H1 (cell line): ENCODE measurements at regions not wholly inside any gene's neighbourhood (a gene's known extent, or its start where the extent isn't known, plus 50 kb on each side); places are given as distances from the start of the nearest gene placed in this dataset.
A peak's percentile ranks its signal among the peaks of the same experiment; 100 is the strongest.

ENCODE experiments used
- CTCF ChIA-PET: fragments of 300-600 bp; sonication (Branson Sonifier 250); formaldehyde crosslinking; loops from one replicate; lab custom pipeline; 2021; ENCODE audit not compliant: partially characterized antibody; lab: Charles Lee
- POLR2A ChIA-PET: fragments of 300-600 bp; sonication (Branson Sonifier 250); formaldehyde crosslinking; loops from one replicate; lab custom pipeline; 2021; ENCODE audit warnings: inconsistent platforms; ENCODE audit not compliant: partially characterized antibody; lab: Charles Lee
- DNase-seq, 2 experiments: peaks; one replicate each; pipeline versions ENCODE4 v3.0.0 to v3.0.0-alpha.2; 2010 to 2022; ENCODE audit warnings: low spot score in 2 of 2, low read depth in 1 of 2, mixed read lengths in 1 of 2
- FAIRE-seq: peaks from 2 replicates; lab custom pipeline; 2011; peaks lifted over from hg19 to GRCh38; lab: Jason Lieb, UNC
- H2AFZ ChIP-seq: 2 replicates; pipeline ENCODE4 v1.8.1; 2012; ENCODE audit warnings: low read length, inconsistent platforms
- H2AK5ac ChIP-seq: 2 replicates; pipeline ENCODE4 v1.6.1; 2013; ENCODE audit warnings: low read depth, low read length
- H2BK120ac ChIP-seq: replicated peaks from 2 replicates; pipeline ENCODE3; 2013; ENCODE audit warnings: low read depth, low read length, inconsistent platforms
- H2BK12ac ChIP-seq: 2 replicates; pipeline ENCODE4 v1.6.1; 2013; ENCODE audit warnings: low read depth, low read length
- H2BK15ac ChIP-seq: 2 replicates; pipeline ENCODE4 v1.6.1; 2013; ENCODE audit warnings: low read length
- H2BK20ac ChIP-seq: 2 replicates; pipeline ENCODE4 v1.6.1; 2013; ENCODE audit warnings: low read length
- H2BK5ac ChIP-seq: 2 replicates; pipeline ENCODE4 v1.6.1; 2013; ENCODE audit warnings: low read depth, low read length
- H3K14ac ChIP-seq: 2 replicates; pipeline ENCODE4 v1.6.1; 2013; ENCODE audit warnings: inconsistent platforms; ENCODE audit not compliant: insufficient read length
- H3K18ac ChIP-seq: 2 replicates; pipeline ENCODE4 v1.6.1; 2013; ENCODE audit warnings: low read length; ENCODE audit errors: extremely low read depth
- H3K23ac ChIP-seq: 2 replicates; pipeline ENCODE4 v1.6.1; 2013; ENCODE audit warnings: inconsistent platforms; ENCODE audit not compliant: insufficient read length
- H3K23me2 ChIP-seq: 2 replicates; pipeline ENCODE4 v1.6.1; 2013; ENCODE audit warnings: low read depth, low read length
- H3K27ac ChIP-seq: 2 replicates; pipeline ENCODE4 v1.6.1; 2011; ENCODE audit warnings: low read depth, low read length, inconsistent platforms
- H3K27me3 ChIP-seq, 4 experiments: replicated peaks in 1 of 4; 1 replicate in 1 of 4; 2 replicates in 3 of 4; pipeline versions ENCODE4 v1.6.1 to v1.8.1; 2011 to 2013; ENCODE audit warnings: low read length in 3 of 4, mild to moderate bottlenecking in 3 of 4, inconsistent platforms in 2 of 4, mixed read lengths in 2 of 4, moderate library complexity in 1 of 4; ENCODE audit not compliant: control insufficient read depth in 3 of 4, insufficient read depth in 3 of 4; ENCODE audit errors: extremely low read depth in 1 of 4
- H3K36me3 ChIP-seq, 4 experiments: 2 replicates each; pipeline versions ENCODE4 v1.6.1 to v1.8.1; 2011 to 2013; ENCODE audit warnings: mild to moderate bottlenecking in 4 of 4, low read length in 3 of 4, moderate library complexity in 2 of 4, control low read depth in 1 of 4, inconsistent platforms in 1 of 4; ENCODE audit not compliant: insufficient read depth in 4 of 4, control insufficient read depth in 2 of 4
- H3K4ac ChIP-seq: replicated peaks from 2 replicates; pipeline ENCODE3; 2013; ENCODE audit warnings: low read length, low read depth, mixed read lengths, inconsistent platforms; ENCODE audit not compliant: insufficient read length
- H3K4me1 ChIP-seq, 4 experiments: replicated peaks in 1 of 4; 1 replicate in 1 of 4; 2 replicates in 3 of 4; pipeline versions ENCODE4 v1.6.1 to v1.8.1; 2011 to 2013; ENCODE audit warnings: low read length in 3 of 4, inconsistent platforms in 2 of 4, mixed read lengths in 1 of 4; ENCODE audit not compliant: insufficient read depth in 4 of 4, control insufficient read depth in 3 of 4
- H3K4me2 ChIP-seq, 2 experiments: 2 replicates each; pipeline versions ENCODE4 v1.6.1 to v1.8.1; 2011 to 2013; ENCODE audit warnings: low read depth in 2 of 2, low read length in 2 of 2, control low read depth in 1 of 2, inconsistent platforms in 1 of 2, mild to moderate bottlenecking in 1 of 2; ENCODE audit not compliant: insufficient read depth in 1 of 2
- H3K4me3 ChIP-seq, 4 experiments: fragments of 200-600, 300-600 bp in 1 of 4; sonication (generic), shearing (Covaris generic), sonication (Bioruptor Twin) in 1 of 4; 2 replicates each; pipeline versions ENCODE4 v1.5.1 to v1.8.1; 2011 to 2016; ENCODE audit warnings: low read length in 4 of 4, low read depth in 3 of 4, control low read depth in 2 of 4, inconsistent platforms in 2 of 4, mild to moderate bottlenecking in 2 of 4, mixed read lengths in 1 of 4, moderate library complexity in 1 of 4; ENCODE audit not compliant: insufficient read depth in 2 of 4; ENCODE audit errors: extremely low read depth in 1 of 4
- H3K56ac ChIP-seq: replicated peaks from 2 replicates; pipeline ENCODE3; 2013; ENCODE audit warnings: low read depth, mild to moderate bottlenecking, mixed read lengths, low read length, inconsistent platforms; ENCODE audit not compliant: insufficient read length
- H3K79me1 ChIP-seq: 2 replicates; pipeline ENCODE4 v1.6.1; 2013; ENCODE audit warnings: low read depth, low read length, control low read depth
- H3K79me2 ChIP-seq, 2 experiments: 2 replicates each; pipeline versions ENCODE4 v1.6.1 to v1.8.1; 2012 to 2013; ENCODE audit warnings: low read length in 2 of 2, mild to moderate bottlenecking in 2 of 2, inconsistent platforms in 1 of 2; ENCODE audit not compliant: insufficient read depth in 2 of 2, control insufficient read depth in 1 of 2
- H3K9ac ChIP-seq, 4 experiments: replicated peaks in 1 of 4; 1 replicate in 1 of 4; 2 replicates in 3 of 4; pipeline versions ENCODE4 v1.6.1 to v1.8.1; 2011 to 2013; ENCODE audit warnings: low read depth in 3 of 4, low read length in 3 of 4, control low read depth in 2 of 4, mild to moderate bottlenecking in 2 of 4, moderate library complexity in 2 of 4, inconsistent platforms in 1 of 4; ENCODE audit errors: extremely low read depth in 1 of 4
- H3K9me3 ChIP-seq, 2 experiments: 2 replicates each; pipeline versions ENCODE4 v1.6.1 to v1.8.1; 2012 to 2013; ENCODE audit warnings: mild to moderate bottlenecking in 2 of 2, moderate library complexity in 2 of 2, control low read depth in 1 of 2, inconsistent platforms in 1 of 2, low read depth in 1 of 2, low read length in 1 of 2, mixed read lengths in 1 of 2; ENCODE audit not compliant: insufficient read depth in 2 of 2
- H4K20me1 ChIP-seq, 2 experiments: replicated peaks in 1 of 2; 2 replicates each; pipeline versions ENCODE3 to v1.8.1; 2011 to 2013; ENCODE audit warnings: inconsistent platforms in 2 of 2, low read length in 2 of 2, mild to moderate bottlenecking in 1 of 2; ENCODE audit not compliant: insufficient read depth in 2 of 2, control insufficient read depth in 1 of 2
- H4K5ac ChIP-seq: 2 replicates; pipeline ENCODE4 v1.6.1; 2013; ENCODE audit warnings: low read length, low read depth, mixed read lengths, inconsistent platforms; ENCODE audit not compliant: insufficient read length
- H4K8ac ChIP-seq: 2 replicates; pipeline ENCODE4 v1.8.0; 2013; ENCODE audit warnings: mild to moderate bottlenecking, moderate library complexity, low read length, inconsistent platforms; ENCODE audit not compliant: insufficient read depth; ENCODE audit errors: extremely low read depth
- H4K91ac ChIP-seq: replicated peaks from 2 replicates; pipeline ENCODE3; 2013; ENCODE audit warnings: low read length, mixed read lengths, inconsistent platforms; ENCODE audit not compliant: insufficient read length
- BCL11A ChIP-seq, 2 experiments: IDR thresholded peaks; one replicate each; pipeline ENCODE4 v1.6.1; 2011; ENCODE audit warnings: low read depth in 2 of 2, low read length in 2 of 2, mild to moderate bottlenecking in 2 of 2
- CTCF ChIP-seq, 3 experiments: IDR thresholded peaks; 1 replicate in 2 of 3; 2 replicates in 1 of 3; pipeline versions ENCODE4 v1.5.1 to v1.6.1; 2011; ENCODE audit warnings: low read length in 3 of 3, mild to moderate bottlenecking in 3 of 3, inconsistent platforms in 2 of 3, low read depth in 1 of 3, moderate library complexity in 1 of 3; ENCODE audit not compliant: insufficient read depth in 1 of 3; ENCODE audit errors: control extremely low read depth in 1 of 3
- RAD21 ChIP-seq, 2 experiments: IDR thresholded peaks in 1 of 2; conservative IDR thresholded peaks in 1 of 2; 2 replicates each; pipeline ENCODE4 v1.6.1; 2011; ENCODE audit warnings: low read depth in 2 of 2, low read length in 2 of 2, improper control_type of control experiment in 1 of 2, inconsistent platforms in 1 of 2, mild to moderate bottlenecking in 1 of 2, moderate library complexity in 1 of 2
- RXRA ChIP-seq: IDR thresholded peaks from 2 replicates; pipeline ENCODE4 v1.6.1; 2011; ENCODE audit warnings: low read depth, mild to moderate bottlenecking, low read length, moderate library complexity; ENCODE audit not compliant: insufficient read depth
- WGBS, 2 experiments: shearing (Covaris generic) in 1 of 2; methylation state at CpG; one replicate each; pipeline versions ENCODE4 v1.1.6 to v1.1.7; 2013 to 2015; ENCODE audit warnings: low lambda C conversion rate in 2 of 2, mixed read lengths in 2 of 2, inconsistent platforms in 1 of 2, low coverage in 1 of 2, missing lambda C conversion rate in 1 of 2; ENCODE audit not compliant: insufficient replicate concordance in 2 of 2, insufficient coverage in 1 of 2, insufficient read length in 1 of 2; ENCODE audit errors: extremely low coverage in 1 of 2, missing lambda C conversion rate in 1 of 2; 5-methylcytosine and 5-hydroxymethylcytosine counted together

GRCh38 chr2:181178823-181179412 is 198.5 kb downstream of the UBE2E3 start:
- Histone ChIP-seq H3K56ac (no peak overlapping the region), H4K91ac (no peak overlapping the region), H3K4me3 (no peak overlapping the region), H4K5ac (no peak overlapping the region), H2AFZ (no peak overlapping the region), H2AK5ac (no peak overlapping the region), H3K23ac (no peak overlapping the region), H3K4me2 (no peak overlapping the region), H2BK120ac (no peak overlapping the region), H3K18ac (no peak overlapping the region), H3K9me3 (no peaks in the 10 kb centered on the region), H3K79me2 (no peaks in the 10 kb centered on the region), H3K27me3 (no peaks in the 10 kb centered on the region), H3K9ac (no peak overlapping the region)
- 77% methylated on average over 2 of the region's 2 CpGs; no CpG with 5 or more reads in 1 of the 2 experiments for WGBS, 2 experiments
- POLR2A ChIA-PET, result no interaction called here
- TF ChIP-seq RXRA (no peak), CTCF (IDR thresholded peaks at IDR 0.05; ENCODE audit: control extremely low read depth in 1 of 3, insufficient read depth in 1 of 3, low read depth in 1 of 3, low read length in 3 of 3) (peak in 2 of 3 experiments; percentile 49 to 76; a peak in 3 of 4 replicates), RAD21 (IDR thresholded peaks at IDR 0.05 in 1 of 2, conservative IDR thresholded peaks at IDR 0.05 in 1 of 2; ENCODE audit: low read depth in 2 of 2, low read length in 2 of 2) (peak; percentile 47 to 57; a peak in 3 of 4 replicates), BCL11A (IDR thresholded peaks at IDR 0.05; ENCODE audit: low read depth in 2 of 2, low read length in 2 of 2) (no peak)
- TF ChIP-seq, all 59 proteins: peak for 2
- H2BK15ac ChIP-seq, result no peak overlapping the region
- H3K36me3 ChIP-seq, result no peaks in the 10 kb centered on the region
- no peak overlapping the region for H4K8ac ChIP-seq
- DNase-seq, result no peak
- no peak overlapping the region for H3K27ac ChIP-seq
- H3K4ac ChIP-seq, result no peak overlapping the region
- no peak overlapping the region for H2BK20ac ChIP-seq
- FAIRE-seq, result peak; percentile 83
- H3K14ac ChIP-seq, result no peak overlapping the region
- H3K4me1 ChIP-seq, result no peaks in the 10 kb centered on the region
- H2BK12ac ChIP-seq, result no peak overlapping the region
- H3K23me2 ChIP-seq, result no peaks in the 10 kb centered on the region
- no peak overlapping the region for H2BK5ac ChIP-seq
- H4K20me1 ChIP-seq, result no peaks in the 10 kb centered on the region
- CTCF ChIA-PET, result interaction anchor here (0.6 to 4.1 kb wide), 23 partner anchors 10 to 789 kb away, joined by 3 to 48 read pairs (median 4); no protein-coding TSS in a partner anchor
- no peaks in the 10 kb centered on the region for H3K79me1 ChIP-seq
